ENCODE measurements at regions not wholly inside any gene's neighbourhood (a gene's known extent, or its start where the extent isn't known, plus 50 kb on each side); places are given as distances from the start of the nearest gene placed in this dataset.

GRCh38 chr10:83037653-83038052 is 1101.7 kb upstream of the GHITM start:
- DNase-seq: no peak

GRCh38 chr10:83038631-83039030 is 1100.7 kb upstream of the GHITM start:
- no peak for DNase-seq

GRCh38 chr10:83045731-83046130 is 1093.6 kb upstream of the GHITM start:
- no peak for DNase-seq

GRCh38 chr10:83050815-83051214 is 1088.5 kb upstream of the GHITM start:
- no peak for DNase-seq

- DNase-seq: no peak
Measured at GRCh38 chr10:83062871-83063270, 1076.4 kb upstream of the GHITM start.

GRCh38 chr10:83073472-83073871 is 1065.8 kb upstream of the GHITM start:
- no peak for DNase-seq

- peak; percentile 73 for DNase-seq
Measured at GRCh38 chr10:83075016-83075814, 1064.1 kb upstream of the GHITM start.

- DNase-seq: no peak
Measured at GRCh38 chr10:83075815-83076355, 1063.4 kb upstream of the GHITM start.

GRCh38 chr10:83076443-83076842 is 1062.9 kb upstream of the GHITM start:
- no peak for DNase-seq

GRCh38 chr10:83078160-83078559 is 1061.1 kb upstream of the GHITM start:
- no peak for DNase-seq

GRCh38 chr10:83078645-83079044 is 1060.7 kb upstream of the GHITM start:
- DNase-seq: no peak

GRCh38 chr10:83083831-83084230 is 1055.5 kb upstream of the GHITM start:
- DNase-seq: peak; percentile 9

- no peak for DNase-seq
Measured at GRCh38 chr10:83089335-83089734, 1050.0 kb upstream of the GHITM start.

GRCh38 chr10:83104616-83105015 is 1034.7 kb upstream of the GHITM start:
- DNase-seq: no peak

- DNase-seq: no peak
Measured at GRCh38 chr10:83108565-83109333, 1030.6 kb upstream of the GHITM start.

GRCh38 chr10:83119346-83119745 is 1020.0 kb upstream of the GHITM start:
- no peak for DNase-seq

GRCh38 chr10:83122336-83122735 is 1017.0 kb upstream of the GHITM start:
- DNase-seq: no peak

- DNase-seq: no peak
Measured at GRCh38 chr10:83127942-83128575, 1011.2 kb upstream of the GHITM start.

- DNase-seq: no peak
Measured at GRCh38 chr10:83140811-83141210, 998.5 kb upstream of the GHITM start.

- DNase-seq: no peak
Measured at GRCh38 chr10:83142074-83142563, 997.2 kb upstream of the GHITM start.

GRCh38 chr10:83144461-83144860 is 994.8 kb upstream of the GHITM start:
- no peak for DNase-seq

- DNase-seq: no peak
Measured at GRCh38 chr10:83153714-83154113, 985.6 kb upstream of the GHITM start.
